CD14-positive monocyte (primary cell): ENCODE measurements at regions not wholly inside any gene's neighbourhood (a gene's known extent, or its start where the extent isn't known, plus 50 kb on each side); places are given as distances from the start of the nearest gene placed in this dataset.
"Not testable (repeated sequence)": the region's sequence is repeated elsewhere in the genome, so short reads cannot be mapped to it uniquely, and the experiment has no call there.

Experiments used
- DNase-seq, 3 donors: peaks; one replicate each; pipeline ENCODE4 v3.0.0-alpha.2; 2011 to 2022
- H2AFZ ChIP-seq: 2 replicates; pipeline ENCODE4 v1.6.0; 2012; ENCODE audit warnings: mild to moderate bottlenecking, low read depth, low read length, inconsistent platforms; ENCODE audit not compliant: insufficient read depth, poor library complexity, severe bottlenecking
- H3K27ac ChIP-seq, 2 donors: 1 replicate in 1 of 2; 2 replicates in 1 of 2; pipeline ENCODE4 v1.5.1; 2012 to 2013; ENCODE audit warnings: low read length in 2 of 2, control low read depth in 1 of 2, inconsistent platforms in 1 of 2, low read depth in 1 of 2, mild to moderate bottlenecking in 1 of 2
- H3K27me3 ChIP-seq, 2 donors: one replicate each; pipeline versions ENCODE4 v1.6.0 to v1.6.1; 2011 to 2013; ENCODE audit warnings: low read length in 2 of 2; ENCODE audit not compliant: control insufficient read depth in 2 of 2, insufficient read depth in 2 of 2
- H3K36me3 ChIP-seq, 2 donors: replicated peaks in 1 of 2; 1 replicate in 1 of 2; 2 replicates in 1 of 2; pipeline versions ENCODE4 v1.5.1 to v1.6.1; 2012 to 2013; ENCODE audit warnings: low read length in 2 of 2, control low read depth in 1 of 2, inconsistent platforms in 1 of 2, mild to moderate bottlenecking in 1 of 2; ENCODE audit not compliant: insufficient read depth in 2 of 2, control insufficient read depth in 1 of 2
- H3K4me1 ChIP-seq, 2 donors: 1 replicate in 1 of 2; 2 replicates in 1 of 2; pipeline versions ENCODE4 v1.5.1 to v1.6.1; 2012 to 2013; ENCODE audit warnings: low read length in 2 of 2, control low read depth in 1 of 2, inconsistent platforms in 1 of 2, mild to moderate bottlenecking in 1 of 2, moderate library complexity in 1 of 2; ENCODE audit not compliant: insufficient read depth in 2 of 2, control insufficient read depth in 1 of 2
- H3K4me2 ChIP-seq: replicated peaks from 2 replicates; pipeline ENCODE3; 2012; ENCODE audit warnings: low read length, moderate library complexity, mild to moderate bottlenecking; ENCODE audit not compliant: poor library complexity, severe bottlenecking; ENCODE audit errors: extremely low read depth
- H3K4me3 ChIP-seq, 3 experiments: fragments of 200-600 bp in 1 of 3; sonication (generic) in 1 of 3; replicated peaks in 1 of 3; 1 replicate in 2 of 3; 2 replicates in 1 of 3; pipeline ENCODE4 v1.5.1; 2011 to 2013; ENCODE audit warnings: low read length in 3 of 3, mild to moderate bottlenecking in 3 of 3, control low read depth in 2 of 3, low read depth in 2 of 3, inconsistent platforms in 1 of 3, moderate library complexity in 1 of 3
- H3K79me2 ChIP-seq: 2 replicates; pipeline ENCODE4 v1.6.0; 2012; ENCODE audit warnings: mild to moderate bottlenecking, control low read depth, inconsistent platforms, low read length, moderate library complexity; ENCODE audit not compliant: insufficient read depth
- H3K9ac ChIP-seq: 2 replicates; pipeline ENCODE4 v1.6.0; 2017; ENCODE audit warnings: low read length, mild to moderate bottlenecking; ENCODE audit not compliant: insufficient read depth, poor library complexity, severe bottlenecking
- H3K9me3 ChIP-seq, 2 donors: replicated peaks in 1 of 2; 1 replicate in 1 of 2; 2 replicates in 1 of 2; pipeline versions ENCODE4 v1.5.1 to v1.6.1; 2012 to 2013; ENCODE audit warnings: low read length in 2 of 2, control low read depth in 1 of 2; ENCODE audit not compliant: control insufficient read depth in 1 of 2, insufficient read depth in 1 of 2
- H4K20me1 ChIP-seq: 2 replicates; pipeline ENCODE4 v1.6.0; 2012; ENCODE audit warnings: mild to moderate bottlenecking, low read length, control low read depth, moderate library complexity; ENCODE audit not compliant: insufficient read depth
- H3K27ac Mint-ChIP-seq, 7 donors: one replicate each; pipeline ENCODE4 v1.8.0; 2020; ENCODE audit warnings: mild to moderate bottlenecking in 7 of 7, mixed read lengths in 7 of 7, moderate library complexity in 6 of 7, inconsistent platforms in 2 of 7
- H3K27me3 Mint-ChIP-seq, 3 donors: one replicate each; pipeline ENCODE4 v1.8.0; 2021 to 2022; ENCODE audit warnings: low read depth in 3 of 3, mild to moderate bottlenecking in 3 of 3, mixed read lengths in 3 of 3, moderate library complexity in 3 of 3, inconsistent platforms in 1 of 3
- H3K36me3 Mint-ChIP-seq, 2 donors: one replicate each; pipeline ENCODE4 v1.8.0; 2020; ENCODE audit warnings: mixed read lengths in 2 of 2, inconsistent platforms in 1 of 2, mild to moderate bottlenecking in 1 of 2
- H3K4me1 Mint-ChIP-seq: one replicate; pipeline ENCODE4 v1.8.0; 2020; ENCODE audit warnings: mild to moderate bottlenecking, mixed read lengths
- H3K4me3 Mint-ChIP-seq, 2 donors: one replicate each; pipeline ENCODE4 v1.8.0; 2020; ENCODE audit warnings: mild to moderate bottlenecking in 2 of 2, mixed read lengths in 2 of 2, moderate library complexity in 1 of 2
- H3K9me3 Mint-ChIP-seq, 7 donors: one replicate each; pipeline ENCODE4 v1.8.0; 2020 to 2022; ENCODE audit warnings: mixed read lengths in 7 of 7, mild to moderate bottlenecking in 6 of 7, moderate library complexity in 6 of 7, inconsistent platforms in 2 of 7
- WGBS: methylation state at CpG from one replicate; pipeline ENCODE4 v1.1.5; 2013; ENCODE audit warnings: missing lambda C conversion rate; ENCODE audit not compliant: insufficient coverage; 5-methylcytosine and 5-hydroxymethylcytosine counted together
- intact Hi-C, 2 donors: fragments of 100-400 bp; cut with micrococcal nuclease; formaldehyde crosslinking; loops; one replicate each; pipeline versions ENCODE4 v1.15.0 to v1.15.1; 2023
- TF ChIP-seq, protein P1 (sequence below): fragments of 200-600 bp; IDR thresholded peaks from one replicate; pipeline ENCODE4 v1.8.0; 2022; ENCODE audit warnings: antibody characterized with exemption, mild to moderate bottlenecking

DNA sequence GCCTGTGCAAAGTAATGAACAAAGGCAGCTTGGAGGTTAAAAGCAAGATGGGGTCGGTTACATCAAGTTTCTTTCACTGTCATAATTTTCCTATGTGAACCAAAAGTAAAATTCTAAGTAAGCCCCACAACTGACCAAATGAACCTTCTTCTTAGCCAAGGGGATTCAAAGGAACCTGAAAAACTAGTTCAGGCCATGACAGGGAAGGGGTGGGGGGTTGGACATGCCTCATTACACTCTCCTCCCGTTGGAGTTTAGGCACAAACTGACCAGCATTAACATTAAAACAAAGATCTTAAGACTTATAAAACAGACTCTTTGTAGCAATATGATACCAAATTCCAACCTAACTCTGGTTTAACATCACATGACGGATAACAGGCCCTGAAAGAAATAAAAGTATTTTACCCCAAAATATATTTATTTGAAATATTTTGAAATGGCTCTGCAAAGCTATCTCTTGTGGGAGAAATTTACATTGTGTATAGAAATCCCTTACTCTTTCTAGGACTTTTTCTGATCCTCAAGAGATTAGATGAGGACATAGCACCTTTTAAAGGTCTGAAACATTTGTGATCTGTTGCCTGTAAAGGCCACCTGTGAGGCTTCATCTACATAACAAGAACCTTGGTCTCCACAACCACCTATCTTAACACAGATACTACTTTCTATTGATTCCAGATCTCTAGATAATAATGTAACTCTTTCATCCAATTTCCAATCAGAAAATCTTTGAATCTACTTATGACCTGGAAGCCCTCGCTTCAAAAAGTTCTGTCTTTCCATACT lies 1829.0 kb upstream of the MIR17HG start:
- Histone ChIP-seq H3K4me1 (no peaks in the 10 kb centered on the region), H3K27me3 (no peaks in the 10 kb centered on the region), H3K9ac (no peak overlapping the region), H3K27ac (no peak overlapping the region), H3K4me3 (no peak overlapping the region), H3K9me3 (peaks cover 0 to 5% of the 10 kb centered on the region in 2 donors), H2AFZ (no peak overlapping the region), H3K79me2 (no peaks in the 10 kb centered on the region), H3K4me2 (no peak overlapping the region), H3K36me3 (no peaks in the 10 kb centered on the region), H4K20me1 (no peaks in the 10 kb centered on the region)
- Mint-ChIP-seq H3K9me3 (peaks cover 0 to 9% (median 6%) of the 10 kb centered on the region in 7 donors), H3K4me3 (no peak overlapping the region), H3K27me3 (no peaks in the 10 kb centered on the region), H3K4me1 (no peaks in the 10 kb centered on the region), H3K36me3 (no peaks in the 10 kb centered on the region), H3K27ac (no peak overlapping the region)
- intact Hi-C loops, result no loop called here
- TF ChIP-seq, protein P1, sequence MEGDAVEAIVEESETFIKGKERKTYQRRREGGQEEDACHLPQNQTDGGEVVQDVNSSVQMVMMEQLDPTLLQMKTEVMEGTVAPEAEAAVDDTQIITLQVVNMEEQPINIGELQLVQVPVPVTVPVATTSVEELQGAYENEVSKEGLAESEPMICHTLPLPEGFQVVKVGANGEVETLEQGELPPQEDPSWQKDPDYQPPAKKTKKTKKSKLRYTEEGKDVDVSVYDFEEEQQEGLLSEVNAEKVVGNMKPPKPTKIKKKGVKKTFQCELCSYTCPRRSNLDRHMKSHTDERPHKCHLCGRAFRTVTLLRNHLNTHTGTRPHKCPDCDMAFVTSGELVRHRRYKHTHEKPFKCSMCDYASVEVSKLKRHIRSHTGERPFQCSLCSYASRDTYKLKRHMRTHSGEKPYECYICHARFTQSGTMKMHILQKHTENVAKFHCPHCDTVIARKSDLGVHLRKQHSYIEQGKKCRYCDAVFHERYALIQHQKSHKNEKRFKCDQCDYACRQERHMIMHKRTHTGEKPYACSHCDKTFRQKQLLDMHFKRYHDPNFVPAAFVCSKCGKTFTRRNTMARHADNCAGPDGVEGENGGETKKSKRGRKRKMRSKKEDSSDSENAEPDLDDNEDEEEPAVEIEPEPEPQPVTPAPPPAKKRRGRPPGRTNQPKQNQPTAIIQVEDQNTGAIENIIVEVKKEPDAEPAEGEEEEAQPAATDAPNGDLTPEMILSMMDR, result no peak
- DNase-seq, result no peak
- 83% methylated on average over 1 of the region's 4 CpGs for WGBS

DNA sequence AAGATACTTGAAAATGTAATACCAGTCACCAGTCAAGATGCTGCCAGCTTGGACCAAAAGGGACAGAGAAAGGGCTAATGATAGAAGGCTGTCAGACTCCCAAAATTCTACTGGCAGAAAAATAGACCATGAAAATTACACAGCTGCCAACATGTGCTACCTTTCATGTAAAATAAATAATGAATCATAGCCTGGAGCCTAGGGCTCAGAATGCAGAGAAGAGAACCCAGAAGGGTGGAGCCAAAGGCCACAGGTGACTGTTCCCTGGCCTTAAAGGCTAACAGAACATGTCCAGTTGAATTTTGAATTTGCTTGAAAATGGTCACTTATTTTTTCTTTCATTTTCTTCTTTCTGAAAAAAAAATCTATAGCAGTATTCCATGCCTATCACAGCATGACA lies 1827.0 kb upstream of the MIR17HG start:
- Histone ChIP-seq H3K4me3 (no peak overlapping the region), H4K20me1 (no peaks in the 10 kb centered on the region), H3K27ac (no peak overlapping the region), H3K4me1 (no peaks in the 10 kb centered on the region), H3K27me3 (no peaks in the 10 kb centered on the region), H3K36me3 (no peaks in the 10 kb centered on the region), H3K4me2 (no peak overlapping the region), H3K79me2 (no peaks in the 10 kb centered on the region), H3K9me3 (peaks cover 0 to 8% of the 10 kb centered on the region in 2 donors), H3K9ac (no peak overlapping the region), H2AFZ (no peak overlapping the region)
- Mint-ChIP-seq H3K27ac (no peak overlapping the region), H3K36me3 (no peaks in the 10 kb centered on the region), H3K4me3 (no peak overlapping the region), H3K4me1 (no peaks in the 10 kb centered on the region), H3K27me3 (no peaks in the 10 kb centered on the region), H3K9me3 (peaks cover 0 to 11% (median 4%) of the 10 kb centered on the region in 7 donors)
- TF ChIP-seq, protein P1, result no peak
- no peak for DNase-seq
- intact Hi-C loops, result no loop called here

DNA sequence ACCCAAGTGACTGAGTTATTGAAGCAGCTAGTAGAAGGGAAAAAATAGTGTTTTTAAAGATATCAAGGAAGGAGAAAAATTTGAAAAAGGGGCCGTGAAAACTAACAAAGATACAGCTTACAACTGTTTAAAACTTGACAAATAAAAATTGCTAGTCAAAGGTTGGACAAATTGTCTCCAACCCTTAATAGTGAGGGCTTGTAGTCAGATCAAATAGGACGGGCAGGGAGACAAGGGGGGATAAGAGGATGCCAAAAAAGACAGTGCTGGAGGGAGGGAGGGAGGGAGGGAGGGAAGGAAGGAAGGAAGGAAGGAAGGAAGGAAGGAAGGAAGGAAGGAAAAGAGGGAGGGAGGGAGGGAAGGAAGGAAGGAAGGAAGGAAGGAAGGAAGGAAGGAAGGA lies 1825.8 kb upstream of the MIR17HG start:
- H3K4me2 ChIP-seq, H3K79me2 ChIP-seq, H3K4me1 ChIP-seq, H3K36me3 ChIP-seq, H3K27ac Mint-ChIP-seq, H3K27ac ChIP-seq, H3K36me3 Mint-ChIP-seq, H3K4me1 Mint-ChIP-seq, H4K20me1 ChIP-seq, intact Hi-C loops, H3K27me3 Mint-ChIP-seq, H3K4me3 ChIP-seq, H3K4me3 Mint-ChIP-seq, H3K27me3 ChIP-seq, H3K9ac ChIP-seq, H2AFZ ChIP-seq, DNase-seq: not testable (repeated sequence)
- H3K9me3 Mint-ChIP-seq, result peaks cover 0 to 11% (median 4%) of the 10 kb centered on the region in 7 donors
- H3K9me3 ChIP-seq, result peaks cover 0 to 13% of the 10 kb centered on the region in 2 donors
- no CpG with 5 or more reads among the region's 2 CpGs for WGBS
